SK-N-SH (cell line): ENCODE measurements at regions not wholly inside any gene's neighbourhood (a gene's known extent, or its start where the extent isn't known, plus 50 kb on each side); places are given as distances from the start of the nearest gene placed in this dataset.

Source experiments
- CTCF ChIA-PET: fragments of 300-600, 350-600 bp; formaldehyde crosslinking; extraction: SDS; loops from one replicate; lab custom pipeline; 2021; lab: Yijun Ruan, JAX
- POLR2A ChIA-PET: fragments of 350-600 bp; sonication (Branson Sonifier 250); formaldehyde crosslinking; extraction: SDS; loops from one replicate; lab custom pipeline; 2020; ENCODE audit warnings: antibody characterized with exemption, inconsistent platforms; lab: Yijun Ruan, JAX
- DNase-seq: peaks from one replicate; pipeline ENCODE4 v3.0.0; 2012
- H2AFZ ChIP-seq: fragments of 200-600 bp; sonication (generic); 2 replicates; pipeline ENCODE4 v1.8.1; 2016; ENCODE audit warnings: antibody characterized with exemption, mild to moderate bottlenecking, low read depth
- H3F3A ChIP-seq: fragments of 200-600 bp; sonication (generic); replicated peaks from 2 replicates; pipeline ENCODE3; 2016; ENCODE audit warnings: antibody characterized with exemption, mild to moderate bottlenecking; ENCODE audit not compliant: insufficient read depth
- H3K27ac ChIP-seq, 2 experiments: fragments of 200-500 bp in 1 of 2; fragments of 200-600 bp in 1 of 2; sonication (Bioruptor generic) in 1 of 2; sonication (generic), shearing (Covaris generic) in 1 of 2; 2 replicates each; pipeline versions ENCODE4 v1.5.1 to v1.6.1; 2014 to 2016; ENCODE audit warnings: low read depth in 2 of 2, inconsistent platforms in 1 of 2, low read length in 1 of 2, mild to moderate bottlenecking in 1 of 2, mixed read lengths in 1 of 2
- H3K27me3 ChIP-seq: fragments of 200-600 bp; sonication (generic), shearing (Covaris generic); 2 replicates; pipeline ENCODE4 v1.6.1; 2016; ENCODE audit warnings: mixed run types; ENCODE audit not compliant: insufficient read depth
- H3K36me3 ChIP-seq, 2 experiments: fragments of 200-500 bp in 1 of 2; fragments of 200-600 bp in 1 of 2; sonication (Bioruptor generic) in 1 of 2; sonication (generic) in 1 of 2; replicated peaks in 1 of 2; 2 replicates each; pipeline versions ENCODE3 to v1.5.1; 2014 to 2016; ENCODE audit warnings: low read length in 1 of 2, mild to moderate bottlenecking in 1 of 2; ENCODE audit not compliant: insufficient read depth in 2 of 2, control insufficient read depth in 1 of 2
- H3K4me1 ChIP-seq, 2 experiments: fragments of 200-500 bp in 1 of 2; fragments of 200-600 bp in 1 of 2; sonication (Bioruptor generic) in 1 of 2; sonication (generic), shearing (Covaris generic) in 1 of 2; 2 replicates each; pipeline versions ENCODE4 v1.5.1 to v1.6.1; 2014 to 2016; ENCODE audit warnings: low read depth in 1 of 2, low read length in 1 of 2, mixed run types in 1 of 2; ENCODE audit not compliant: insufficient read depth in 2 of 2, control insufficient read depth in 1 of 2
- H3K4me2 ChIP-seq: fragments of 200-600 bp; sonication (generic), shearing (Covaris generic); 2 replicates; pipeline ENCODE4 v1.6.1; 2017; ENCODE audit warnings: mixed run types
- H3K4me3 ChIP-seq, 2 experiments: fragments of 200-500 bp in 1 of 2; fragments of 200-600 bp in 1 of 2; sonication (Bioruptor generic) in 1 of 2; sonication (generic), shearing (Covaris generic) in 1 of 2; 2 replicates each; pipeline versions ENCODE4 v1.5.1 to v1.8.1; 2014 to 2016; ENCODE audit warnings: low read depth in 2 of 2, inconsistent platforms in 1 of 2, low read length in 1 of 2, mild to moderate bottlenecking in 1 of 2, mixed read lengths in 1 of 2, moderate library complexity in 1 of 2
- H3K79me2 ChIP-seq: fragments of 200-600 bp; sonication (generic); 2 replicates; pipeline ENCODE4 v1.8.1; 2017; ENCODE audit warnings: mild to moderate bottlenecking; ENCODE audit not compliant: insufficient read depth
- H3K9ac ChIP-seq: fragments of 200-600 bp; sonication (generic); 2 replicates; pipeline ENCODE4 v1.6.1; 2017; ENCODE audit warnings: mixed run types
- H3K9me2 ChIP-seq: fragments of 200-600 bp; sonication (generic); 2 replicates; pipeline ENCODE4 v1.6.1; 2017; ENCODE audit warnings: mixed run types
- H3K9me3 ChIP-seq: fragments of 200-600 bp; sonication (generic); 2 replicates; pipeline ENCODE4 v1.6.1; 2017; ENCODE audit warnings: mixed run types, mild to moderate bottlenecking, moderate library complexity
- H4K20me1 ChIP-seq: fragments of 200-600 bp; sonication (generic); 2 replicates; pipeline ENCODE4 v1.6.1; 2017; ENCODE audit warnings: mild to moderate bottlenecking, mixed run types; ENCODE audit not compliant: insufficient read depth
- CTCF ChIP-seq: fragments of 200-600 bp; sonication (generic); IDR thresholded peaks from 2 replicates; pipeline ENCODE4 v1.6.1; 2017; ENCODE audit warnings: antibody characterized with exemption, mild to moderate bottlenecking, moderate library complexity
- ELF1 ChIP-seq: IDR thresholded peaks from 2 replicates; pipeline ENCODE4 v1.4.0; 2012
- FOSL2 ChIP-seq: IDR thresholded peaks from 2 replicates; pipeline ENCODE4 v1.4.0; 2012; ENCODE audit warnings: low read depth, mild to moderate bottlenecking, moderate library complexity, borderline replicate concordance
- GABPA ChIP-seq: IDR thresholded peaks from 2 replicates; pipeline ENCODE4 v1.4.0; 2012; ENCODE audit warnings: low read depth, mild to moderate bottlenecking
- GATA2 ChIP-seq: sonication (generic); formaldehyde crosslinking; IDR thresholded peaks from 2 replicates; pipeline ENCODE4 v1.5.0; 2020; ENCODE audit warnings: mild to moderate bottlenecking, missing genetic modification reagents
- MAX ChIP-seq: IDR thresholded peaks from 2 replicates; pipeline ENCODE4 v1.4.0; 2012; ENCODE audit warnings: low read depth
- MEF2A ChIP-seq: IDR thresholded peaks from 2 replicates; pipeline ENCODE4 v1.4.0; 2012; ENCODE audit warnings: low read depth, borderline replicate concordance
- MXI1 ChIP-seq: IDR thresholded peaks from 2 replicates; pipeline ENCODE4 v1.6.1; 2012; ENCODE audit warnings: mild to moderate bottlenecking, low read depth, low read length, improper control_type of control experiment
- NRF1 ChIP-seq: IDR thresholded peaks from 2 replicates; pipeline ENCODE4 v1.6.1; 2012; ENCODE audit warnings: low read depth, mild to moderate bottlenecking, low read length
- PBX3 ChIP-seq: IDR thresholded peaks from 2 replicates; pipeline ENCODE4; 2012
- POLR2AphosphoS5 ChIP-seq: IDR thresholded peaks from 2 replicates; pipeline ENCODE4 v1.6.1; 2012; ENCODE audit warnings: low read depth, low read length
- RAD21 ChIP-seq: IDR thresholded peaks from 2 replicates; pipeline ENCODE4 v1.6.1; 2012; ENCODE audit warnings: mild to moderate bottlenecking, low read length
- RCOR1 ChIP-seq: fragments of 150-350 bp; IDR thresholded peaks from 2 replicates; pipeline ENCODE4 v1.6.1; 2017; ENCODE audit warnings: antibody characterized with exemption, low read length
- REST ChIP-seq: IDR thresholded peaks from 2 replicates; pipeline ENCODE4 v1.6.1; 2012; ENCODE audit warnings: mild to moderate bottlenecking, low read depth, low read length, moderate library complexity
- SIN3A ChIP-seq: IDR thresholded peaks from 2 replicates; pipeline ENCODE4 v1.6.1; 2012; ENCODE audit warnings: low read depth, mild to moderate bottlenecking, low read length, moderate library complexity, borderline replicate concordance
- SMC3 ChIP-seq: IDR thresholded peaks from 2 replicates; pipeline ENCODE4 v1.6.1; 2012; ENCODE audit warnings: low read depth, low read length, improper control_type of control experiment
- TCF12 ChIP-seq: IDR thresholded peaks from 2 replicates; pipeline ENCODE4 v1.4.0; 2012
- TEAD4 ChIP-seq: IDR thresholded peaks from 2 replicates; pipeline ENCODE4 v1.4.0; 2012; ENCODE audit warnings: mild to moderate bottlenecking, borderline replicate concordance; ENCODE audit not compliant: insufficient read depth
- USF2 ChIP-seq: fragments of 150-350 bp; IDR thresholded peaks from 2 replicates; pipeline ENCODE4 v1.6.1; 2017; ENCODE audit warnings: antibody characterized with exemption, low read length, low read depth, borderline replicate concordance
- WGBS: methylation state at CpG from one replicate; pipeline ENCODE4 v1.1.6; 2017; ENCODE audit warnings: low lambda C conversion rate; 5-methylcytosine and 5-hydroxymethylcytosine counted together

- no peak overlapping the region for H2AFZ ChIP-seq
- no peaks in the 10 kb centered on the region for H3K27me3 ChIP-seq
- H3K9me3 ChIP-seq = no peaks in the 10 kb centered on the region
- no peak overlapping the region for H3K9ac ChIP-seq
- ChIA-PET CTCF (no interaction called here), POLR2A (no interaction called here)
- WGBS = 17% methylated on average over 1 of the region's 1 CpG
- DNase-seq = no peak
- no peaks in the 10 kb centered on the region for H4K20me1 ChIP-seq
- no peaks in the 10 kb centered on the region for H3F3A ChIP-seq
- no peak overlapping the region for H3K4me2 ChIP-seq
- H3K4me1 ChIP-seq = no peaks in the 10 kb centered on the region
- H3K36me3 ChIP-seq = no peaks in the 10 kb centered on the region
- no peak for TF ChIP-seq TEAD4
- TF ChIP-seq NRF1 = no peak
- no peak for TF ChIP-seq SIN3A
- TF ChIP-seq RCOR1 = no peak
- no peak for TF ChIP-seq USF2
- no peak for TF ChIP-seq FOSL2
- no peak for TF ChIP-seq TCF12
- TF ChIP-seq MEF2A = no peak
- no peak for TF ChIP-seq GABPA
- TF ChIP-seq CTCF = no peak
- TF ChIP-seq PBX3 = no peak
- TF ChIP-seq ELF1 = no peak
- no peak for TF ChIP-seq RAD21
- no peak for TF ChIP-seq MXI1
- TF ChIP-seq, all 33 proteins: peak for 0
- H3K27ac ChIP-seq = no peak overlapping the region
- H3K79me2 ChIP-seq = no peaks in the 10 kb centered on the region
- no peaks in the 10 kb centered on the region for H3K9me2 ChIP-seq
- no peak overlapping the region for H3K4me3 ChIP-seq
These were observed 558.4 kb downstream of the CCER1 start for GRCh38 chr12:90396556-90396955.

GRCh38 chr12:90393652-90394051 is 561.3 kb downstream of the CCER1 start:
- 46% methylated on average over 5 of the region's 5 CpGs for WGBS
- Histone ChIP-seq H3K9me2 (no peaks in the 10 kb centered on the region), H3F3A (no peaks in the 10 kb centered on the region), H2AFZ (no peak overlapping the region), H4K20me1 (no peaks in the 10 kb centered on the region), H3K36me3 (no peaks in the 10 kb centered on the region), H3K4me2 (no peak overlapping the region), H3K27ac (no peak overlapping the region), H3K9ac (no peak overlapping the region), H3K4me1 (no peaks in the 10 kb centered on the region), H3K9me3 (no peaks in the 10 kb centered on the region), H3K27me3 (no peaks in the 10 kb centered on the region), H3K79me2 (no peaks in the 10 kb centered on the region), H3K4me3 (no peak overlapping the region)
- ChIA-PET CTCF (no interaction called here), POLR2A (no interaction called here)
- DNase-seq = no peak
- TF ChIP-seq MEF2A = no peak
- TF ChIP-seq SIN3A = no peak
- TF ChIP-seq SMC3 = no peak
- TF ChIP-seq GATA2 (CRISPR knock-in tag) = no peak
- TF ChIP-seq MAX = no peak
- no peak for TF ChIP-seq POLR2AphosphoS5
- no peak for TF ChIP-seq REST
- no peak for TF ChIP-seq MXI1
- no peak for TF ChIP-seq RCOR1
- TF ChIP-seq CTCF = no peak
